SK-N-MC (cell line): ENCODE measurements at regions not wholly inside any gene's neighbourhood (a gene's known extent, or its start where the extent isn't known, plus 50 kb on each side); places are given as distances from the start of the nearest gene placed in this dataset.

ENCODE experiments used
- EZH2 ChIP-seq: fragments of 200-600 bp; sonication (generic); IDR thresholded peaks from one replicate; pipeline ENCODE4 v1.6.1; 2017; ENCODE audit warnings: antibody characterized with exemption
- FOXP2 ChIP-seq: optimal IDR thresholded peaks from 2 replicates; pipeline ENCODE3; 2011; ENCODE audit warnings: mild to moderate bottlenecking, moderate library complexity; ENCODE audit not compliant: insufficient read depth; ENCODE audit errors: extremely low read length, control extremely low read depth
- POLR2AphosphoS5 ChIP-seq: IDR thresholded peaks from 2 replicates; pipeline ENCODE4 v1.6.1; 2012; ENCODE audit warnings: mild to moderate bottlenecking, low read depth, low read length, borderline replicate concordance

- TF ChIP-seq POLR2AphosphoS5 (no peak), EZH2 (no peak), FOXP2 (no peak)
Observed at GRCh38 chr9:107684224-107684623, 194.7 kb upstream of the KLF4 start.
